K562 (cell line): ENCODE measurements at regions not wholly inside any gene's neighbourhood (a gene's known extent, or its start where the extent isn't known, plus 50 kb on each side); places are given as distances from the start of the nearest gene placed in this dataset.

Source experiments
- ARID3B ChIP-seq: fragments of 250-450 bp; sonication (Bioruptor Pico); IDR thresholded peaks from 2 replicates; pipeline ENCODE4 v1.4.0; 2020; ENCODE audit warnings: borderline replicate concordance
- BRF1 ChIP-seq: IDR thresholded peaks from 3 replicates; pipeline ENCODE4 v1.6.1; 2011; ENCODE audit warnings: borderline replicate concordance, mild to moderate bottlenecking; ENCODE audit not compliant: insufficient read length; ENCODE audit errors: extremely low read depth
- CBFA2T3 ChIP-seq: fragments of 450-650 bp; IDR thresholded peaks from 2 replicates; pipeline ENCODE4 v1.6.1; 2017
- CEBPB ChIP-seq: fragments of 450-650 bp; IDR thresholded peaks from 2 replicates; pipeline ENCODE4 v1.6.1; 2016; ENCODE audit warnings: missing genetic modification characterization, missing compliant biosample characterization
- CREB5 ChIP-seq: fragments of 250-450 bp; sonication (Bioruptor Pico); IDR thresholded peaks from 2 replicates; pipeline ENCODE4 v1.5.0; 2020; ENCODE audit warnings: mild to moderate bottlenecking
- CREBBP ChIP-seq: IDR thresholded peaks from one replicate; pipeline ENCODE4 v1.6.1; 2012; ENCODE audit warnings: low read depth, mild to moderate bottlenecking, control low read depth, inconsistent platforms, low read length
- DDX20 ChIP-seq: fragments of 450-650 bp; IDR thresholded peaks from 2 replicates; pipeline ENCODE4 v1.6.1; 2016; ENCODE audit warnings: missing genetic modification characterization, low read depth, mild to moderate bottlenecking, missing compliant biosample characterization, moderate library complexity
- E2F3 ChIP-seq: fragments of 250-450 bp; sonication (Bioruptor Pico); IDR thresholded peaks from 2 replicates; pipeline ENCODE4 v1.4.0; 2020; ENCODE audit warnings: mild to moderate bottlenecking
- EHMT2 ChIP-seq: fragments of 450-650 bp; IDR thresholded peaks from 2 replicates; pipeline ENCODE4 v1.6.1; 2018; ENCODE audit warnings: antibody characterized with exemption
- EP300 ChIP-seq: IDR thresholded peaks from 2 replicates; pipeline ENCODE4 v1.6.1; 2012; ENCODE audit warnings: low read length, improper control_type of control experiment
- EP400 ChIP-seq: fragments of 450-650 bp; IDR thresholded peaks from 2 replicates; pipeline ENCODE4 v1.6.1; 2017; ENCODE audit warnings: antibody characterized with exemption, mild to moderate bottlenecking, moderate library complexity
- HMG20B ChIP-seq: fragments of 250-450 bp; sonication (Bioruptor Pico); IDR thresholded peaks from 2 replicates; pipeline ENCODE4 v1.5.0; 2021; ENCODE audit warnings: mild to moderate bottlenecking
- HNRNPL ChIP-seq: fragments of 200-400 bp; formaldehyde crosslinking; IDR thresholded peaks from 2 replicates; pipeline ENCODE4 v1.6.1; 2017; ENCODE audit warnings: low read depth, mild to moderate bottlenecking, low read length
- HSF4 ChIP-seq: fragments of 250-450 bp; sonication (Bioruptor Pico); IDR thresholded peaks from 2 replicates; pipeline ENCODE4 v2.1.2; 2022; ENCODE audit warnings: mild to moderate bottlenecking, moderate library complexity, borderline replicate concordance
- JUN ChIP-seq, 2 experiments: sonication (generic) in 1 of 2; formaldehyde crosslinking in 1 of 2; IDR thresholded peaks; 2 replicates each; pipeline versions ENCODE4 v1.6.1 to v1.8.0; 2012 to 2022; ENCODE audit warnings: borderline replicate concordance in 2 of 2, mild to moderate bottlenecking in 2 of 2, improper control_type of control experiment in 1 of 2, low read depth in 1 of 2, low read length in 1 of 2, missing genetic modification reagents in 1 of 2
- KAT8 ChIP-seq: fragments of 450-650 bp; IDR thresholded peaks from 2 replicates; pipeline ENCODE4 v1.6.1; 2016; ENCODE audit warnings: low read depth, mild to moderate bottlenecking
- MAFG ChIP-seq: fragments of 450-650 bp; conservative IDR thresholded peaks from 2 replicates; pipeline ENCODE4 v1.6.1; 2016; ENCODE audit warnings: missing genetic modification characterization, missing compliant biosample characterization
- NFYB ChIP-seq: IDR thresholded peaks from 2 replicates; pipeline ENCODE4 v1.6.1; 2011; ENCODE audit warnings: mild to moderate bottlenecking, moderate library complexity; ENCODE audit not compliant: insufficient read length; ENCODE audit errors: extremely low read depth
- RBBP5 ChIP-seq: fragments of 200-600 bp; sonication (generic); IDR thresholded peaks from 2 replicates; pipeline ENCODE4 v1.6.1; 2012; ENCODE audit warnings: borderline replicate concordance, mild to moderate bottlenecking, low read length, control low read depth, inconsistent platforms; ENCODE audit not compliant: insufficient read depth, poor library complexity, severe bottlenecking
- RHOXF2B ChIP-seq: fragments of 250-450 bp; sonication (Bioruptor Pico); conservative IDR thresholded peaks from 2 replicates; pipeline ENCODE4 v1.5.1; 2021
- SMARCE1 ChIP-seq: fragments of 450-650 bp; IDR thresholded peaks from 2 replicates; pipeline ENCODE4 v1.7.1; 2016; ENCODE audit warnings: mild to moderate bottlenecking
- STAT5A ChIP-seq: IDR thresholded peaks from 2 replicates; pipeline ENCODE4 v1.6.1; 2012; ENCODE audit warnings: low read length, inconsistent platforms, borderline replicate concordance
- ZFP1 ChIP-seq: fragments of 450-650 bp; formaldehyde crosslinking; IDR thresholded peaks from 2 replicates; pipeline ENCODE4 v1.4.0; 2020; ENCODE audit warnings: mild to moderate bottlenecking, mixed read lengths
- ZNF644 ChIP-seq: fragments of 200-800 bp; sonication (Bioruptor generic); IDR thresholded peaks from 2 replicates; pipeline ENCODE4 v1.6.1; 2016; ENCODE audit warnings: low read depth, missing genetic modification characterization, missing compliant biosample characterization
- TF ChIP-seq, protein P1 (sequence below): fragments of 250-450 bp; sonication (Bioruptor Pico); IDR thresholded peaks from 2 replicates; pipeline ENCODE4 v1.4.0; 2020; ENCODE audit warnings: mild to moderate bottlenecking, moderate library complexity

GRCh38 chr1:203926025-203926540 is 64.7 kb downstream of the SNRPE start (continued):
- peak; percentile 59; the same call in 1 of the 2 replicates for TF ChIP-seq ZNF644
- 0 out of 2 replicates have a peak, but pooled peaks have one; percentile 43 for TF ChIP-seq HSF4 (CRISPR knock-in tag)
- peak; percentile 84 for TF ChIP-seq JUN (IDR thresholded peaks at IDR 0.05; ENCODE audit: borderline replicate concordance, low read depth, low read length)
- no peak for TF ChIP-seq JUN (CRISPR knock-in tag; IDR thresholded peaks at IDR 0.05; ENCODE audit: borderline replicate concordance)
- no peak for TF ChIP-seq HNRNPL
- TF ChIP-seq E2F3 (CRISPR knock-in tag): no peak
- no peak for TF ChIP-seq CBFA2T3
- TF ChIP-seq EP300: peak; percentile 93
- no peak for TF ChIP-seq RBBP5
- no peak for TF ChIP-seq BRF1
- TF ChIP-seq NFYB: no peak
- no peak for TF ChIP-seq KAT8
- TF ChIP-seq SMARCE1: peak; percentile 87; the same call in 1 of the 2 replicates
- TF ChIP-seq CEBPB: peak; percentile 95
- no peak for TF ChIP-seq ARID3B (CRISPR knock-in tag)
- TF ChIP-seq HMG20B (CRISPR knock-in tag): no peak
- no peak for TF ChIP-seq CREBBP
- TF ChIP-seq CREB5: no peak
- TF ChIP-seq RHOXF2B: no peak
- peak; percentile 27; the same call in 1 of the 2 replicates for TF ChIP-seq MAFG (tag)
- TF ChIP-seq, protein P1, sequence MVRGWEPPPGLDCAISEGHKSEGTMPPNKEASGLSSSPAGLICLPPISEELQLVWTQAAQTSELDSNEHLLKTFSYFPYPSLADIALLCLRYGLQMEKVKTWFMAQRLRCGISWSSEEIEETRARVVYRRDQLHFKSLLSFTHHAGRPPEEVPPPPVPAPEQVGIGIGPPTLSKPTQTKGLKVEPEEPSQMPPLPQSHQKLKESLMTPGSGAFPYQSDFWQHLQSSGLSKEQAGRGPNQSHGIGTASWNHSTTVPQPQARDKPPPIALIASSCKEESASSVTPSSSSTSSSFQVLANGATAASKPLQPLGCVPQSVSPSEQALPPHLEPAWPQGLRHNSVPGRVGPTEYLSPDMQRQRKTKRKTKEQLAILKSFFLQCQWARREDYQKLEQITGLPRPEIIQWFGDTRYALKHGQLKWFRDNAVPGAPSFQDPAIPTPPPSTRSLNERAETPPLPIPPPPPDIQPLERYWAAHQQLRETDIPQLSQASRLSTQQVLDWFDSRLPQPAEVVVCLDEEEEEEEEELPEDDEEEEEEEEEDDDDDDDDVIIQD: no peak
- no peak; the same call in 1 of the 2 replicates for TF ChIP-seq EHMT2
- peak; percentile 63; the same call in 1 of the 2 replicates for TF ChIP-seq STAT5A
- peak; percentile 58 for TF ChIP-seq EP400
- TF ChIP-seq ZFP1 (CRISPR knock-in tag): no peak
- peak; percentile 15; the same call in 1 of the 2 replicates for TF ChIP-seq DDX20 (tag)
